Vagina (tissue), 2 donors: ENCODE measurements at regions not wholly inside any gene's neighbourhood (a gene's known extent, or its start where the extent isn't known, plus 50 kb on each side); places are given as distances from the start of the nearest gene placed in this dataset.

Source experiments
- CTCF ChIP-seq, 3 experiments: fragments of 450-650 bp in 2 of 3; fragments of 200-600 bp in 1 of 3; sonication (generic) in 1 of 3; IDR thresholded peaks; one replicate each; pipeline ENCODE4 v1.5.1; 2017 to 2019; ENCODE audit warnings: antibody characterized with exemption in 3 of 3, mild to moderate bottlenecking in 2 of 3, moderate library complexity in 2 of 3
- POLR2A ChIP-seq, 2 donors: fragments of 450-650 bp; IDR thresholded peaks; one replicate each; pipeline ENCODE4 v1.6.1; 2017; ENCODE audit warnings: antibody characterized with exemption in 2 of 2, mild to moderate bottlenecking in 2 of 2, moderate library complexity in 2 of 2

GRCh38 chr7:45479781-45480180 is 94.4 kb upstream of the ADCY1 start:
- TF ChIP-seq CTCF (IDR thresholded peaks at IDR 0.05) (no peak), POLR2A (IDR thresholded peaks at IDR 0.05) (no peak)
